ENCODE measurements at regions not wholly inside any gene's neighbourhood (a gene's known extent, or its start where the extent isn't known, plus 50 kb on each side); places are given as distances from the start of the nearest gene placed in this dataset.

GRCh38 chr12:83793616-83794015, 1106.9 kb downstream of the TMTC2 start:
- Histone ChIP-seq H3K27me3 (no peaks in the 10 kb centered on the region), H3K9me3 (no peaks in the 10 kb centered on the region), H3K4me1 (no peaks in the 10 kb centered on the region), H3K27ac (no peak overlapping the region), H3K36me3 (no peaks in the 10 kb centered on the region), H3K4me3 (no peak overlapping the region)
- DNase-seq (ENCODE audit: low spot score in 2 of 2): no peak
- TF ChIP-seq EP300 (IDR thresholded peaks at IDR 0.05) (no peak), CTCF (IDR thresholded peaks at IDR 0.05) (no peak), POLR2AphosphoS5 (IDR thresholded peaks at IDR 0.05) (no peak), POLR2A (IDR thresholded peaks at IDR 0.05) (no peak)

GRCh38 chr12:83784298-83784890, 1097.7 kb downstream of the TMTC2 start:
- 86% methylated on average over 7 of the region's 7 CpGs for WGBS
- DNase-seq (ENCODE audit: low spot score in 2 of 2): no peak
- no peak overlapping the region for H3K4me3 ChIP-seq
- no peaks in the 10 kb centered on the region for H3K9me3 ChIP-seq
- H3K27ac ChIP-seq: no peak overlapping the region
- no peak for TF ChIP-seq EP300 (IDR thresholded peaks at IDR 0.05)
- TF ChIP-seq CTCF (IDR thresholded peaks at IDR 0.05): no peak
- no peak for TF ChIP-seq POLR2A (IDR thresholded peaks at IDR 0.05)
- no peak for TF ChIP-seq POLR2AphosphoS5 (IDR thresholded peaks at IDR 0.05)
- H3K27me3 ChIP-seq: no peaks in the 10 kb centered on the region
- H3K4me1 ChIP-seq: no peaks in the 10 kb centered on the region
- no peaks in the 10 kb centered on the region for H3K36me3 ChIP-seq

- DNase-seq (ENCODE audit: low spot score in 2 of 2): no peak
- no peaks in the 10 kb centered on the region for H3K27me3 ChIP-seq
- no peak overlapping the region for H3K4me3 ChIP-seq
- 56% methylated on average over 2 of the region's 2 CpGs for WGBS
- H3K36me3 ChIP-seq: no peaks in the 10 kb centered on the region
- no peaks in the 10 kb centered on the region for H3K4me1 ChIP-seq
- no peak overlapping the region for H3K27ac ChIP-seq
- no peaks in the 10 kb centered on the region for H3K9me3 ChIP-seq
- TF ChIP-seq POLR2A (IDR thresholded peaks at IDR 0.05) (no peak), POLR2AphosphoS5 (IDR thresholded peaks at IDR 0.05) (no peak), EP300 (IDR thresholded peaks at IDR 0.05) (no peak), CTCF (IDR thresholded peaks at IDR 0.05) (no peak)
These were observed 1092.8 kb downstream of the TMTC2 start for GRCh38 chr12:83779526-83779925.

- Histone ChIP-seq H3K27ac (no peak overlapping the region), H3K9me3 (peaks cover 7% of the 10 kb centered on the region), H3K27me3 (no peaks in the 10 kb centered on the region), H3K36me3 (no peaks in the 10 kb centered on the region), H3K4me3 (no peak overlapping the region), H3K4me1 (no peaks in the 10 kb centered on the region)
- TF ChIP-seq POLR2AphosphoS5 (IDR thresholded peaks at IDR 0.05) (no peak), EP300 (IDR thresholded peaks at IDR 0.05) (no peak), POLR2A (IDR thresholded peaks at IDR 0.05) (no peak), CTCF (IDR thresholded peaks at IDR 0.05) (no peak)
- 88% methylated on average over 3 of the region's 3 CpGs for WGBS
- no peak for DNase-seq (ENCODE audit: low spot score in 2 of 2)
These were observed 1082.4 kb downstream of the TMTC2 start for GRCh38 chr12:83769151-83769550.

- TF ChIP-seq POLR2A (IDR thresholded peaks at IDR 0.05) (no peak), EP300 (IDR thresholded peaks at IDR 0.05) (no peak), CTCF (IDR thresholded peaks at IDR 0.05) (no peak), POLR2AphosphoS5 (IDR thresholded peaks at IDR 0.05) (no peak)
- WGBS: 59% methylated on average over 1 of the region's 1 CpG
- Histone ChIP-seq H3K27ac (no peak overlapping the region), H3K36me3 (no peaks in the 10 kb centered on the region), H3K9me3 (no peaks in the 10 kb centered on the region), H3K4me3 (no peak overlapping the region), H3K4me1 (no peaks in the 10 kb centered on the region), H3K27me3 (no peaks in the 10 kb centered on the region)
- DNase-seq (ENCODE audit: low spot score in 2 of 2): no peak
These were observed 1081.0 kb downstream of the TMTC2 start for GRCh38 chr12:83767723-83768122.
